ENCODE measurements at regions not wholly inside any gene's neighbourhood (a gene's known extent, or its start where the extent isn't known, plus 50 kb on each side); places are given as distances from the start of the nearest gene placed in this dataset.

DNA sequence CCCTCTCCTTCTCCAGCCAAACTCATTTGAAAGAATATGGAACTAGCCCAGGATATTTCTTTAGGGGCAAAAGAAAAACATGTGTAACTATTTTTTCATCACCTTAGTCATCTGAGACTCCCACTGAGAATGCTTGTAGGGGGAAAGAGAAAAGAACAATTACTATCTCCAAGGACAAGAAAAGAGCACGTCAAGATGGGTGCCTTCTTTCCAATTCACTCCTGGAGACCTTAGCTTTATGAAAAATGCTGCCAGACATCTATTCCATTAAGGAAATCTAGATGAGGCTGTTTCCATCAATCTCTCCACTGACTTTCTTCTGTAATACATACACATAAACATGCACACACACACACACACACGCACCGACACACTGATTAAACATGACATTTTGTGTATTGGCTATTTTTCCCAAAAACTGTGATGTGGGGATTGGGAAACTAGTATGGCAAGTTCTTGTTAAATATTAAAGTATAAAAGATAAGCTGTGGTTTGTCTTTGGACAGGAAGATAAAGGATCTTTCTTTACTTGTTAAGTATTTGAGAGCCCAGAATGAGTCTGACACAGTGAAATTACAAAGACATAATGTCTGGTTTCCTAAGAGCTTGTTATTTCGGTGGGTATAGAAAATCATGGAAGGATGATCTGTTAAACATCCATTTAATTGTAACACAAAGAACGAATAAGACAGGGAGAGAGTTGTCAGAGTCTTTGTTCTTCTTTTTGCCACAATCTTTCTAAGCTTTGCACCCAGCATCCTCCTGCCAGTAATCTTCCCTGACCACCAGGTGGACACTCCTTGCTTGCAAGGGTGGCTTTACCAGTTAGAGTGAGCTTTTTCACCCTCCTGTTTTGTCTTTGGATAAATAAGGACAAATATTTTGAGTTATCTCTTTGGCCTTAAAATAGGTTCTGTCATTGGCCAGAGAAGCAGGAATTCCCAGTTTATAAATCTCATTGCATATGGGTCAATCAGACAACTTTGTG, 177.3 kb upstream of the TMEM72 start:
- no peaks in the 10 kb centered on the region for H3F3A ChIP-seq (ENCODE audit: control insufficient read depth, insufficient read depth)
- no peak overlapping the region for H3K4me2 ChIP-seq (ENCODE audit: low read length)
- H3K9me3 ChIP-seq (ENCODE audit: control insufficient read depth, insufficient read depth, low read length): no peaks in the 10 kb centered on the region
- H3K9me2 ChIP-seq (replicated peaks; ENCODE audit: control insufficient read depth, low read length): no peaks in the 10 kb centered on the region
- H3K36me3 ChIP-seq (ENCODE audit: control insufficient read depth, low read length): no peaks in the 10 kb centered on the region
- TF ChIP-seq EZH2phosphoT487 (IDR thresholded peaks at IDR 0.05; ENCODE audit: borderline replicate concordance, low read length): no peak
- TF ChIP-seq, protein P1, sequence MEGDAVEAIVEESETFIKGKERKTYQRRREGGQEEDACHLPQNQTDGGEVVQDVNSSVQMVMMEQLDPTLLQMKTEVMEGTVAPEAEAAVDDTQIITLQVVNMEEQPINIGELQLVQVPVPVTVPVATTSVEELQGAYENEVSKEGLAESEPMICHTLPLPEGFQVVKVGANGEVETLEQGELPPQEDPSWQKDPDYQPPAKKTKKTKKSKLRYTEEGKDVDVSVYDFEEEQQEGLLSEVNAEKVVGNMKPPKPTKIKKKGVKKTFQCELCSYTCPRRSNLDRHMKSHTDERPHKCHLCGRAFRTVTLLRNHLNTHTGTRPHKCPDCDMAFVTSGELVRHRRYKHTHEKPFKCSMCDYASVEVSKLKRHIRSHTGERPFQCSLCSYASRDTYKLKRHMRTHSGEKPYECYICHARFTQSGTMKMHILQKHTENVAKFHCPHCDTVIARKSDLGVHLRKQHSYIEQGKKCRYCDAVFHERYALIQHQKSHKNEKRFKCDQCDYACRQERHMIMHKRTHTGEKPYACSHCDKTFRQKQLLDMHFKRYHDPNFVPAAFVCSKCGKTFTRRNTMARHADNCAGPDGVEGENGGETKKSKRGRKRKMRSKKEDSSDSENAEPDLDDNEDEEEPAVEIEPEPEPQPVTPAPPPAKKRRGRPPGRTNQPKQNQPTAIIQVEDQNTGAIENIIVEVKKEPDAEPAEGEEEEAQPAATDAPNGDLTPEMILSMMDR (IDR thresholded peaks at IDR 0.05; ENCODE audit: low read depth, low read length, poor library complexity, severe bottlenecking): no peak
- H3K4me1 ChIP-seq (ENCODE audit: control insufficient read depth, low read length): no peaks in the 10 kb centered on the region
- no peak overlapping the region for H3K4me3 ChIP-seq (ENCODE audit: low read length)
- no peaks in the 10 kb centered on the region for H3K27me3 ChIP-seq (ENCODE audit: control insufficient read depth, low read length)
- H3K79me2 ChIP-seq (ENCODE audit: control insufficient read depth, low read length): no peaks in the 10 kb centered on the region
- H3K27ac ChIP-seq (ENCODE audit: low read depth, low read length): no peak overlapping the region
- no peaks in the 10 kb centered on the region for H4K20me1 ChIP-seq (ENCODE audit: control insufficient read depth, insufficient read depth, low read depth, low read length)

GRCh38 chr10:44742248-44742647, 168.9 kb upstream of the TMEM72 start:
- no peaks in the 10 kb centered on the region for H3K4me1 ChIP-seq (ENCODE audit: control insufficient read depth, low read length)
- H3K4me3 ChIP-seq (ENCODE audit: low read length): no peak overlapping the region
- TF ChIP-seq, protein P1 (IDR thresholded peaks at IDR 0.05; ENCODE audit: low read depth, low read length, poor library complexity, severe bottlenecking): no peak
- no peak for TF ChIP-seq EZH2phosphoT487 (IDR thresholded peaks at IDR 0.05; ENCODE audit: borderline replicate concordance, low read length)
- H3F3A ChIP-seq (ENCODE audit: control insufficient read depth, insufficient read depth): no peaks in the 10 kb centered on the region
- H3K9me2 ChIP-seq (replicated peaks; ENCODE audit: control insufficient read depth, low read length): no peaks in the 10 kb centered on the region
- no peaks in the 10 kb centered on the region for H3K9me3 ChIP-seq (ENCODE audit: control insufficient read depth, insufficient read depth, low read length)
- H3K27ac ChIP-seq (ENCODE audit: low read depth, low read length): no peak overlapping the region
- H3K4me2 ChIP-seq (ENCODE audit: low read length): no peak overlapping the region
- H3K79me2 ChIP-seq (ENCODE audit: control insufficient read depth, low read length): no peaks in the 10 kb centered on the region
- no peaks in the 10 kb centered on the region for H3K36me3 ChIP-seq (ENCODE audit: control insufficient read depth, low read length)
- H4K20me1 ChIP-seq (ENCODE audit: control insufficient read depth, insufficient read depth, low read depth, low read length): no peaks in the 10 kb centered on the region
- no peaks in the 10 kb centered on the region for H3K27me3 ChIP-seq (ENCODE audit: control insufficient read depth, low read length)

GRCh38 chr10:44743535-44743934, 167.6 kb upstream of the TMEM72 start:
- Histone ChIP-seq H3K4me1 (ENCODE audit: control insufficient read depth, low read length) (no peaks in the 10 kb centered on the region), H3K27me3 (ENCODE audit: control insufficient read depth, low read length) (no peaks in the 10 kb centered on the region), H3K27ac (ENCODE audit: low read depth, low read length) (no peak overlapping the region), H3K36me3 (ENCODE audit: control insufficient read depth, low read length) (no peaks in the 10 kb centered on the region), H3K9me2 (replicated peaks; ENCODE audit: control insufficient read depth, low read length) (no peaks in the 10 kb centered on the region), H3K79me2 (ENCODE audit: control insufficient read depth, low read length) (no peaks in the 10 kb centered on the region), H3K4me2 (ENCODE audit: low read length) (no peak overlapping the region), H3K4me3 (ENCODE audit: low read length) (no peak overlapping the region), H3K9me3 (ENCODE audit: control insufficient read depth, insufficient read depth, low read length) (no peaks in the 10 kb centered on the region), H4K20me1 (ENCODE audit: control insufficient read depth, insufficient read depth, low read depth, low read length) (no peaks in the 10 kb centered on the region), H3F3A (ENCODE audit: control insufficient read depth, insufficient read depth) (no peaks in the 10 kb centered on the region)
- no peak for TF ChIP-seq EZH2phosphoT487 (IDR thresholded peaks at IDR 0.05; ENCODE audit: borderline replicate concordance, low read length)
- TF ChIP-seq, protein P1 (IDR thresholded peaks at IDR 0.05; ENCODE audit: low read depth, low read length, poor library complexity, severe bottlenecking): no peak

Measured in DOHH2 (cell line).